HG02884 (cell line): ENCODE measurements at regions not wholly inside any gene's neighbourhood (a gene's known extent, or its start where the extent isn't known, plus 50 kb on each side); places are given as distances from the start of the nearest gene placed in this dataset.

Experiments
- ATAC-seq: cut with Tn5 transposase; IDR thresholded peaks from one replicate; pipeline ENCODE4 v1.9.1; 2021; ENCODE audit warnings: mild to moderate bottlenecking, moderate library complexity; ENCODE audit not compliant: unreplicated experiment

GRCh38 chr22:22799561-22799960 is 88.1 kb upstream of the IGLL5 start:
- no peak for ATAC-seq

- ATAC-seq: no peak
Measured at GRCh38 chr22:22800716-22801115, 86.9 kb upstream of the IGLL5 start.

GRCh38 chr22:22802339-22802970 is 85.2 kb upstream of the IGLL5 start:
- ATAC-seq: no peak

GRCh38 chr22:22803285-22803853 is 84.2 kb upstream of the IGLL5 start:
- no peak for ATAC-seq

GRCh38 chr22:22810018-22810427 is 77.6 kb upstream of the IGLL5 start:
- no peak for ATAC-seq

GRCh38 chr22:22810471-22810870 is 77.1 kb upstream of the IGLL5 start:
- ATAC-seq: no peak

GRCh38 chr22:22811016-22812009 is 76.3 kb upstream of the IGLL5 start:
- ATAC-seq: no peak

- ATAC-seq: no peak
Measured at GRCh38 chr22:22812031-22812905, 75.3 kb upstream of the IGLL5 start.

- no peak for ATAC-seq
Measured at GRCh38 chr22:22813126-22814075, 74.2 kb upstream of the IGLL5 start.

GRCh38 chr22:22814666-22815396 is 72.8 kb upstream of the IGLL5 start:
- ATAC-seq: no peak

- no peak for ATAC-seq
Measured at GRCh38 chr22:22815397-22816170, 72.0 kb upstream of the IGLL5 start.

- ATAC-seq: no peak
Measured at GRCh38 chr22:22816171-22816514, 71.5 kb upstream of the IGLL5 start.

- no peak for ATAC-seq
Measured at GRCh38 chr22:22816766-22817410, 70.7 kb upstream of the IGLL5 start.

GRCh38 chr22:22817468-22818201 is 70.0 kb upstream of the IGLL5 start:
- ATAC-seq: no peak

- ATAC-seq: no peak
Measured at GRCh38 chr22:22818202-22818538, 69.4 kb upstream of the IGLL5 start.

- ATAC-seq: no peak
Measured at GRCh38 chr22:22818861-22819855, 68.5 kb upstream of the IGLL5 start.
